BE2C (cell line): ENCODE measurements at regions not wholly inside any gene's neighbourhood (a gene's known extent, or its start where the extent isn't known, plus 50 kb on each side); places are given as distances from the start of the nearest gene placed in this dataset.
A peak's percentile ranks its signal among the peaks of the same experiment; 100 is the strongest.
"Not testable (repeated sequence)": the region's sequence is repeated elsewhere in the genome, so short reads cannot be mapped to it uniquely, and the experiment has no call there.

Experiments
- DNase-seq: peaks from one replicate; pipeline ENCODE4 v3.0.0-alpha.2; 2020
- H3K27me3 ChIP-seq: fragments of 250-450 bp; sonication (Bioruptor Pico); 2 replicates; pipeline ENCODE4 v1.5.1; 2020; ENCODE audit warnings: mild to moderate bottlenecking
- H3K36me3 ChIP-seq: fragments of 250-450 bp; sonication (Bioruptor Pico); 2 replicates; pipeline ENCODE4 v1.5.1; 2020; ENCODE audit warnings: mild to moderate bottlenecking
- H3K4me1 ChIP-seq: fragments of 250-450 bp; sonication (Bioruptor Pico); 2 replicates; pipeline ENCODE4 v1.5.1; 2020
- H3K4me3 ChIP-seq: 2 replicates; pipeline ENCODE4 v1.5.1; 2011; ENCODE audit warnings: low read depth, low read length
- H3K9me3 ChIP-seq: fragments of 250-450 bp; sonication (Bioruptor Pico); 2 replicates; pipeline ENCODE4 v1.5.1; 2020
- TF ChIP-seq, protein P1 (sequence below): IDR thresholded peaks from 2 replicates; pipeline ENCODE4 v1.5.1; 2012; ENCODE audit warnings: mild to moderate bottlenecking, low read depth, low read length

- Histone ChIP-seq H3K27me3 (no peaks in the 10 kb centered on the region), H3K4me3 (no peak overlapping the region), H3K36me3 (no peaks in the 10 kb centered on the region), H3K9me3 (no peaks in the 10 kb centered on the region), H3K4me1 (no peaks in the 10 kb centered on the region; the same call in 1 of the 2 replicates)
- no peak for DNase-seq
- TF ChIP-seq, protein P1, sequence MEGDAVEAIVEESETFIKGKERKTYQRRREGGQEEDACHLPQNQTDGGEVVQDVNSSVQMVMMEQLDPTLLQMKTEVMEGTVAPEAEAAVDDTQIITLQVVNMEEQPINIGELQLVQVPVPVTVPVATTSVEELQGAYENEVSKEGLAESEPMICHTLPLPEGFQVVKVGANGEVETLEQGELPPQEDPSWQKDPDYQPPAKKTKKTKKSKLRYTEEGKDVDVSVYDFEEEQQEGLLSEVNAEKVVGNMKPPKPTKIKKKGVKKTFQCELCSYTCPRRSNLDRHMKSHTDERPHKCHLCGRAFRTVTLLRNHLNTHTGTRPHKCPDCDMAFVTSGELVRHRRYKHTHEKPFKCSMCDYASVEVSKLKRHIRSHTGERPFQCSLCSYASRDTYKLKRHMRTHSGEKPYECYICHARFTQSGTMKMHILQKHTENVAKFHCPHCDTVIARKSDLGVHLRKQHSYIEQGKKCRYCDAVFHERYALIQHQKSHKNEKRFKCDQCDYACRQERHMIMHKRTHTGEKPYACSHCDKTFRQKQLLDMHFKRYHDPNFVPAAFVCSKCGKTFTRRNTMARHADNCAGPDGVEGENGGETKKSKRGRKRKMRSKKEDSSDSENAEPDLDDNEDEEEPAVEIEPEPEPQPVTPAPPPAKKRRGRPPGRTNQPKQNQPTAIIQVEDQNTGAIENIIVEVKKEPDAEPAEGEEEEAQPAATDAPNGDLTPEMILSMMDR, result no peak
Observed at GRCh38 chr5:71924980-71925379, 182.3 kb upstream of the MAP1B start.

GRCh38 chr5:71925608-71926091 is 181.6 kb upstream of the MAP1B start:
- Histone ChIP-seq H3K4me3 (no peak overlapping the region), H3K9me3 (no peaks in the 10 kb centered on the region), H3K4me1 (no peaks in the 10 kb centered on the region; the same call in 1 of the 2 replicates), H3K36me3 (no peaks in the 10 kb centered on the region), H3K27me3 (no peaks in the 10 kb centered on the region)
- TF ChIP-seq, protein P1, result no peak
- no peak for DNase-seq

GRCh38 chr5:71929003-71929402 is 178.3 kb upstream of the MAP1B start:
- DNase-seq, result no peak

GRCh38 chr5:71930554-71930953 is 176.7 kb upstream of the MAP1B start:
- not testable (repeated sequence) for DNase-seq, H3K36me3 ChIP-seq, H3K4me1 ChIP-seq, H3K27me3 ChIP-seq, H3K4me3 ChIP-seq, H3K9me3 ChIP-seq

More at GRCh38 chr5:71929003-71929402, 178.3 kb upstream of the MAP1B start:
- no peaks in the 10 kb centered on the region for H3K27me3 ChIP-seq
- no peaks in the 10 kb centered on the region for H3K9me3 ChIP-seq
- H3K36me3 ChIP-seq, result no peaks in the 10 kb centered on the region
- no peaks in the 10 kb centered on the region; the same call in 1 of the 2 replicates for H3K4me1 ChIP-seq
- no peak overlapping the region for H3K4me3 ChIP-seq
- TF ChIP-seq, protein P1, result no peak

- TF ChIP-seq, protein P1, result no peak
- Histone ChIP-seq H3K9me3 (no peaks in the 10 kb centered on the region), H3K36me3 (no peaks in the 10 kb centered on the region), H3K4me3 (no peak overlapping the region), H3K27me3 (no peaks in the 10 kb centered on the region), H3K4me1 (no peaks in the 10 kb centered on the region; the same call in 1 of the 2 replicates)
- DNase-seq, result no peak
Observed at GRCh38 chr5:71932131-71932654, 175.1 kb upstream of the MAP1B start.

- H3K9me3 ChIP-seq, result no peaks in the 10 kb centered on the region
- H3K4me1 ChIP-seq, result no peaks in the 10 kb centered on the region; the same call in 1 of the 2 replicates
- no peaks in the 10 kb centered on the region for H3K27me3 ChIP-seq
- peak; percentile 43 for DNase-seq
- TF ChIP-seq, protein P1, result no peak
- H3K36me3 ChIP-seq, result no peaks in the 10 kb centered on the region
- no peak overlapping the region for H3K4me3 ChIP-seq
Observed at GRCh38 chr5:71932655-71933338, 174.5 kb upstream of the MAP1B start.
